Stimulated activated CD4-positive, alpha-beta T cell treated with anti-CD3 and anti-CD28 coated beads, Interleukin-2, amount 100 ng/mL, for 24 hours (primary cell): ENCODE measurements at regions not wholly inside any gene's neighbourhood (a gene's known extent, or its start where the extent isn't known, plus 50 kb on each side); places are given as distances from the start of the nearest gene placed in this dataset.

Experiments used
- DNase-seq, 2 donors: peaks; one replicate each; pipeline ENCODE4 v3.0.0-alpha.2; 2020

- no peak for DNase-seq
Measured at GRCh38 chr14:22333422-22334274, 255.4 kb downstream of the DAD1 start.

- DNase-seq = no peak
Measured at GRCh38 chr14:22332686-22333421, 256.2 kb downstream of the DAD1 start.

DNA sequence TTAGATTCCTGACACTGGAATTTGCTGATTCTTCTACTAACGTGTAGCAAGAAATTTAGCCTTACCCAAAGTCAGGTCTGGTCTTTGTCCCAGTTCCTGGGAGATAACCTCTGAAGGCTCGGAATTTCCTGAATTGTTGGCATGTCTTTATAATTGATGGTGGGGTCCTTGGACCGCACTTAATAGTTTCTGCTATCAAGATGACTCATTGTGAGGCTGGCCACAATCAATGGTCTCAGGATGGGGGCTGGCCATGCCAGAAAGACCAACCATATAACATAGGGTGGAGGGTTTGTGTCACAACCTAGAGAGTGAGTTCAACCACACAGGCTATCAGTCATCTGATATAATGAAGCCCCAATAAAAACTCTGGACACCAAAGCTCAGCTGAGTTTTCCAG lies 259.7 kb downstream of the DAD1 start:
- DNase-seq = no peak

DNA sequence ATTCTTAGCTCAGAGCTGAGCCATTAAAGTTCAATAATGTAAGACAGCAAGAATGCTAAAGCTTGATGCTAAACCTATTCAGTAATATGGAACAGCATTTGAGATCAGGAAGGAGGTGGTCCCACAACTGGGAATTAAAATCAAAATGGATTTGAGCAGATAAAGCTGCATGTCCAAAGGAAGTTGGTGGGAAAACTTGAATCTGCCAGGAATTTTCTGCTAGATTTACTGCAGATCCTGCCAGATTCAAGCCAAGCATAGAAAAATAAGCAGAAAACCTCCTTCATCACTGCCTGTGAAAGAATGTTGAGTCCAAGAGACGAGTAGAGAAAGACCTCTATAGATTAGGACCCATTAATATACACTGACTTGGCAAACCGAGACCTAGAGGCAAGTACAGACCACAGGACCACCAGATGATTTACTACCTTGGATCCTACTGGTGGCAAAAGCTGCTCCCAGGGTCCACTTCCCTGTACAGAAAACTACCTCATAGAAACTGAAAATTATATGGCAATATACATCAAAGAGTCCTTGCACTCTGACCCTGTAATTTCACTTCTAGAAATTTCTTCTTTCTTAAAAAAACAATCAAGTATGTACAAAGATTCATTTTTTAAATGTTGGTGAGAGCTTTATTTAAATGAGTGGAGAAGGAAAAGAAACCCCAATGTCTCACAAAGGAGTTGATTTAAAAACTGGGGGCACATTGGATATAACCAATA lies 263.2 kb downstream of the DAD1 start:
- no peak for DNase-seq

DNA sequence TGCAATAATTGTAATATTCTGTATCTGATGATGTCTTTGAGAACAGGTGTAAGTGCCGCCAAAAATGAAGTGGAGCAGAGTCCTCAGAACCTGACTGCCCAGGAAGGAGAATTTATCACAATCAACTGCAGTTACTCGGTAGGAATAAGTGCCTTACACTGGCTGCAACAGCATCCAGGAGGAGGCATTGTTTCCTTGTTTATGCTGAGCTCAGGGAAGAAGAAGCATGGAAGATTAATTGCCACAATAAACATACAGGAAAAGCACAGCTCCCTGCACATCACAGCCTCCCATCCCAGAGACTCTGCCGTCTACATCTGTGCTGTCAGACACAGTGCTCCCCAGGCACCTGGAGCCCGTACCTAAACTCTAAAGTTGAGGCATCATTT lies 268.7 kb downstream of the DAD1 start:
- no peak for DNase-seq

DNA sequence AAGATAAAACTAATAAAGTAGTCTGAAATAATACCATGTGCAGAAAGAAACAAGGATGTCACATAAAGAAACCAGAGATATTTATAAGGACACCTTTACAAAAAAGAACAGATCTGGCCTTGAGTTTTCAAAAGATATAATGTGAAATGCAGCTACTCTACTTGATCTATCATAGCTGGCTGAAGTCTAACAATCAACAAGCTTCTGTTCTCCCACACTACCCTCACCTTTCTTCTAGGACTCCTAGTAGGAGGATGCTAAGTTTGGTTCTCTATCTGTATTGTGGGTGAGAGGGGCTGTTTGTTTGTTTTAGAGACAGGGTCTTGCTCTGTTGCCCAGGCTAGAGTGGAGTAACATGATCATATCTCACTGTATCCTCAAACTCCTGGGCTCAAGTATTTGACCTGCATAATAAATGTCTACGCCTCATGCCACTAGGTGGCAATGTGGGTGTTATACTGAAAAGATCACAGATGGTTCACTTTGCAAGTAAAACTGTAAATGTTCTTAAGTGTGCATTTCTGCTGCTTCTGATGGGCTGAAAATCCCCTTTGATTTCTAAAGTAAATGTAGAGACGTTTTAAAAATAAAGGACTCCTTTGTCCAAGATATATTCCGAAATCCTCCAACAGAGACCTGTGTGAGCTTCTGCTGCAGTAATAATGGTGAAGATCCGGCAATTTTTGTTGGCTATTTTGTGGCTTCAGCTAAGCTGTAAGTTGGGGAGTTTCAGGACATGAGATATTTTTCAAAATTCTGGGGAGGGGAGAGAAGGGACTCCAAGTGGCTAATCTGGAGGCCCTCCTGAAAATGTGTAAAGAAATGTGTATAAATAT lies 269.3 kb downstream of the DAD1 start:
- no peak for DNase-seq

DNA sequence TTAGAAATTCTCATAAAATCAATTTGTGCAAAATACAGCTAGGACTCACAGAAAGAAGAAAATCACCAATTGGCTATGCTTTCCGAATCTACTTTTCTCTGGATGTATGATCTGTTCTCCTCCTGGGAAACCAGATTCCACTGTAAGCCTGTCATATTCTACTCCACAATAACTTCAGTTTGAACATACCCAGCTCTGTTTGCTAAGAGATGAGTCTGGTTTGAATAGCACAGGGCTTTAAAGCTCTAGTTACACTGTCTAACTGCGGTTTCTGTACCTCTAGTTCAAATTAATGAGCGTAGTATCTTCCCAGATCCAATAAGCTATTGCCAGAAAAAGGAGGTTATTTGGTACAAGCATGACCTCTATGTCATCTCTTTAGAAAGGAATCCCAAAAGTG lies 270.1 kb downstream of the DAD1 start:
- no peak for DNase-seq

DNA sequence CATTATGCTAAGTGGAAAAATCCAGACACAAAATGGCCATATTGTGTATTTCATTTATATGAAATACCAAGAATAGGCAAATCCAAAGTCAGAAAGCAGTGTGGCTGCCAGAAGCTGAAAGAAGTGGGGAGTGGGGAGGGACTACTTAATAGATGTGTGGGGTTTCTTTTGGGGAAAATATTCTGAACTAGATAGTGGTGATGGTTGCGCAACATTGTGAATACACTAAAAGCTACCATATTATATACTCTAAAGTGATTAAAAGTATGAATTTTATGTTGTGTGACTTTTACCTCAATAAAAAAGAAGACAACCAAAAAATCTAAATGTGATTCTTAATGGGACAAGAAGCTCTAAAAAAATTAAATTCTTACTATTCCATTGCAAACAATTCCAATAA lies 272.6 kb downstream of the DAD1 start:
- no peak for DNase-seq

GRCh38 chr14:22315336-22315735 lies 273.7 kb downstream of the DAD1 start:
- no peak for DNase-seq

GRCh38 chr14:22314183-22314820 lies 274.7 kb downstream of the DAD1 start:
- DNase-seq = no peak

GRCh38 chr14:22313172-22313801 lies 275.7 kb downstream of the DAD1 start:
- DNase-seq = no peak

DNA sequence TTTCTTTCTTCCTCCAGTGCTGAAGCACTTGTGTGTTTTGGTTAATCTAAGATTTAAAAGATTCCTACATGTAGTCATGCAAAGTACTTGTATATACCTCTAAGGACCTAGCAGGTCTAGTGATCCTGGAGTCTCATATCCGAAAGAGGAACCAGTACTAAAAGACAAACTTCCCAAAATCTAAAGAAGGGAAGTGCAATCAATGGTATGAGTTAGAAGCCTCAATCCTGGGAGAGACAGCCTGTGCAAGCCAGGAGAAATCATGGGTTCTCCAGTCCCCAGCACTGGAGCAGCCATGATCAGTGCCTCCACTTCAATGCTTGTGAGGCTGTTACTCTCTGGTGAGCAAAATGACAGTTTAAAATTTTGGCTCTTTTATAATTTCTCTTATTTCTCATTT lies 277.4 kb downstream of the DAD1 start:
- no peak for DNase-seq

- no peak for DNase-seq
Measured at GRCh38 chr14:22305607-22306006, 283.4 kb downstream of the DAD1 start.

DNA sequence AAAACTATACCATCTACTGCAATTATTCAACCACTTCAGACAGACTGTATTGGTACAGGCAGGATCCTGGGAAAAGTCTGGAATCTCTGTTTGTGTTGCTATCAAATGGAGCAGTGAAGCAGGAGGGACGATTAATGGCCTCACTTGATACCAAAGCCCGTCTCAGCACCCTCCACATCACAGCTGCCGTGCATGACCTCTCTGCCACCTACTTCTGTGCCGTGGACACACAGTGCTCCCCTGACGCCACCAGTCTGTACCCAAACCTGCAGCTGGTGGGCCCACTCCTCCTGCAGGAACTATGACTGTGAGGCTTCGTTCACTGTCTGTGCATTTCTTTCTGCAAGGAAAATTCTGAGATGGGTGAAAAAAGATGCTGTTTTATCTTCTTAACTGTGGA lies 284.7 kb downstream of the DAD1 start:
- DNase-seq = no peak

GRCh38 chr14:22303589-22304195 lies 285.3 kb downstream of the DAD1 start:
- DNase-seq = no peak

- no peak for DNase-seq
Measured at GRCh38 chr14:22300646-22301045, 288.4 kb downstream of the DAD1 start.

- DNase-seq = no peak
Measured at GRCh38 chr14:22297376-22297775, 291.6 kb downstream of the DAD1 start.

GRCh38 chr14:22296722-22297121 lies 292.3 kb downstream of the DAD1 start:
- no peak for DNase-seq

DNA sequence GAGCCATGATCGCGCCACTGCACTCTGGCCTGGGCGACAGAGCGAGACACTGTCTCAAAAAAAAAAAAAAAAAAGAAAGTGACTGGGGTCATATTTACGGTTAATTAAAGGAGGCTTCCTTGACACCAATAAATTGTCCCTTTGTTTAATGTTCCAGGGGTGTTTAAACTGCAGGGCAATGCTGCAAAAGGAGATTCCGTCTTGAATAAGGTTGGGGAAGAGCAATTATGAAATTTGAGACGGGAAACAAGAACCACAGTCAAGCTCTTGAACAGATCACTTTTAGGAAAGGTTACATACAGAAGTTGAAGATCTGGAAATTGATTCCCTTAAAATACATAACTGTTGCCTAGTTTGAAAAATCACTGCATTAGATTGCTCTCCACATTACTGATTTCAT lies 292.9 kb downstream of the DAD1 start:
- DNase-seq = no peak

DNA sequence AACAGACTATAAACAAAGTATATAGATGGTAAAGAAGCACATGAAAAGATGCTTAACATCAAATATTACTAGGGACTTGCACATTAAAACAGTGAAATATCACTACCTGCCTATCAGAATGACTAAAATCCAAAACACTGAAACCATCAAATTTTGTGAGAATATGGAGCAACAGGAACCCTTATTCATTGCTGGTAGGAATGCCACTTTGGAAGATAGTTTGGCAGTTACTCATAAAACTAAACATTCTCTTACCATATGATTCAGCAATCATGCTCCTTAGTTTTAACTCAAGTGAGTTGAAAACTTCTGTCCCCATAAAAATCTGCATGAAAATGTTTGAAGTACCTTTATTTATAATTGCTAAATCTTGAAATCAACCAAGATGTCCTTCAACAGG lies 297.6 kb downstream of the DAD1 start:
- no peak for DNase-seq

GRCh38 chr14:22289570-22289969 lies 299.5 kb downstream of the DAD1 start:
- DNase-seq = no peak
